ENCODE measurements at regions not wholly inside any gene's neighbourhood (a gene's known extent, or its start where the extent isn't known, plus 50 kb on each side); places are given as distances from the start of the nearest gene placed in this dataset.

DNA sequence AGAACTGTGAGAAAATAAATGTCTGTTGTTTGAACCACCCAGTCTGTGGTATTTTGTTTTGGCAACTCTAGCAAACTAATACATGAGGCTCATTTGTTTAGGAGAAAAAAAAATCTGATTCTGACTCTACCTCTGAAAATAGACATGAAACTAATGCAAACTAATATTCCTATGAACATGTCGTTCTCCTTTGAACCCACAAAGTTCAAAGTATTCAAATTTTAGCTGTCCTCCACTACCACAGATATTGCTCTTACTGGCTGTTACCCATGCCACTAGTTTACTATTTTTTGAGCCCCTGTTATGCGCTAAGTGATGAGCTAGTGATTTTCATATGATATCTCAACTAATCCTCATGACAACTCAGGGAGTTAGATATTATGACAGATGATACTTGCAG lies 58.8 kb upstream of the ZNF804B start:
- H3K27me3 ChIP-seq, result no peaks in the 10 kb centered on the region
- no peaks in the 10 kb centered on the region for H3K36me3 ChIP-seq
- H3K9me3 ChIP-seq (replicated peaks in 1 of 11), result no peaks in the 10 kb centered on the region
- no peak overlapping the region for H3K9ac ChIP-seq
- no peak overlapping the region for H3K4me2 ChIP-seq
- no peaks in the 10 kb centered on the region for H3K4me1 ChIP-seq
- H4K20me1 ChIP-seq, result no peaks in the 10 kb centered on the region
- no peak overlapping the region for H3K4me3 ChIP-seq
- TF ChIP-seq Cebpa-rat (IDR thresholded peaks at IDR 0.05), result no peak
- no peak overlapping the region for H3K27ac ChIP-seq

DNA sequence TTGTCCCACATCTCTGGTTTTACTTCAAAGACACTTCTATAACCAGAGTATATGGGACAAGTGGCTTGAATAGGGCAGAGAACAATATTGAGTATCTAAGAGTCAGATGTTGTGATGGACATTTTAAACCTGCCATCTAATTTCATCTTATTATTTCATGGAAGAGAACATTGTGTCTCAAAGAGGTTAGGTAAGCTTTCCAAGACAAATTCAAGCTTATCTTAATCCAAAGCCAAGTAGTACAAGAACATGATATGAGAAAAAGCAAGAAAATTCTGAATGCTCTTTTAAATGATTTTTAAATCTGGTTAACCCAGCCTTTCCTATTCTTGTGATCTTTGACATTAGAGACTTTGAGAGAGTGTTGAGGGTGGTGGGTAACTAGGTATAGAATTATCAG lies 65.3 kb upstream of the ZNF804B start:
- no peak overlapping the region for H3K27ac ChIP-seq
- no peaks in the 10 kb centered on the region for H4K20me1 ChIP-seq
- H3K9me3 ChIP-seq (replicated peaks in 1 of 11), result no peaks in the 10 kb centered on the region
- H3K4me1 ChIP-seq, result no peaks in the 10 kb centered on the region
- H3K27me3 ChIP-seq, result no peaks in the 10 kb centered on the region
- no peak for TF ChIP-seq Cebpa-rat (IDR thresholded peaks at IDR 0.05)
- no peak overlapping the region for H3K9ac ChIP-seq
- H3K36me3 ChIP-seq, result no peaks in the 10 kb centered on the region
- H3K4me3 ChIP-seq, result no peak overlapping the region
- H3K4me2 ChIP-seq, result no peak overlapping the region

- Histone ChIP-seq H3K27ac (no peak overlapping the region), H3K4me1 (no peaks in the 10 kb centered on the region), H4K20me1 (no peaks in the 10 kb centered on the region), H3K9ac (no peak overlapping the region), H3K36me3 (no peaks in the 10 kb centered on the region), H3K27me3 (no peaks in the 10 kb centered on the region), H3K4me2 (no peak overlapping the region), H3K4me3 (no peak overlapping the region), H3K9me3 (replicated peaks in 1 of 11) (no peaks in the 10 kb centered on the region)
- no peak for TF ChIP-seq Cebpa-rat (IDR thresholded peaks at IDR 0.05)
Measured at GRCh38 chr7:88693131-88693530, 66.4 kb upstream of the ZNF804B start.

GRCh38 chr7:88692493-88692892 lies 67.0 kb upstream of the ZNF804B start:
- Histone ChIP-seq H3K4me3 (no peak overlapping the region), H3K4me2 (no peak overlapping the region), H4K20me1 (no peaks in the 10 kb centered on the region), H3K9me3 (replicated peaks in 1 of 11) (no peaks in the 10 kb centered on the region), H3K36me3 (no peaks in the 10 kb centered on the region), H3K27ac (no peak overlapping the region), H3K4me1 (no peaks in the 10 kb centered on the region), H3K9ac (no peak overlapping the region), H3K27me3 (no peaks in the 10 kb centered on the region)
- no peak for TF ChIP-seq Cebpa-rat (IDR thresholded peaks at IDR 0.05)

DNA sequence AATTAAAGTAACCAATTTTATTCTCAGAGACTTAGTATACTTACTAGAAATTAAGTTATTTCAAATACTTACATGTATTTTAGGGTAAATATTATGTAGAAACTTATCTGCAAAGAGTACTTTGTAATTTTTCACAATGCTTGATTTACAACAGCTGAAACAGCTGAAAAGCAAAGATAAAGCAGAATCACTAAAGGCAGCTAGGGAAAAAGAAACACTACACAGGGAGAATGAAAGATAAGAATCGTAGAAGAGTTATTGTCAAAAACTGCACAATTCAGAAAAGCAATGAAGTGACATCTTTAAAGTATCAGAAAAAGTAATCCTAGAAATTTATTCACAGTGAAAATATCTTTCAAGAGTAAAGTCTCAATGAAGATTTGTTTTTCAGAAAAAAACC lies 69.7 kb upstream of the ZNF804B start:
- Histone ChIP-seq H3K4me2 (no peak overlapping the region), H3K27me3 (no peaks in the 10 kb centered on the region), H3K9ac (no peak overlapping the region), H4K20me1 (no peaks in the 10 kb centered on the region), H3K4me1 (no peaks in the 10 kb centered on the region), H3K4me3 (no peak overlapping the region), H3K27ac (no peak overlapping the region), H3K36me3 (no peaks in the 10 kb centered on the region), H3K9me3 (replicated peaks in 1 of 11) (no peaks in the 10 kb centered on the region)
- TF ChIP-seq Cebpa-rat (IDR thresholded peaks at IDR 0.05), result no peak

DNA sequence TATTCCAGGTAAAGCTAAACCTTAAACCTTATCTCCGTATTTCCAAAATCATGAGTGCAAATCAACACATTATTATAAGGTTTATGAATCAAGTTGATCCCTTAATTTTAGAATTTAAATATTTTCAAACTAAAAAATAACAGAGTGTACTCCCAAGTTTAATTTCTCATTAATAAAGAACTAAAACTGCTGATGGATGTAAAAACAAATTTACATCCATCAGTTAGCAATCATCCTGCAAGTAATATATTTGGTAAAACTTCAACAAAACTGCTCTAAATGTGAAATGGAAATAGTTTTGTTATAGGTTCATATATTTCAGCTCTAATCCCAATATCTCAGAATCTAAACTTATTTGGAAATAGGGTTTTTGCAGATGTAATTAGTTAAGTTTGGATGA lies 71.3 kb upstream of the ZNF804B start:
- H3K27ac ChIP-seq, result no peak overlapping the region
- no peak for TF ChIP-seq Cebpa-rat (IDR thresholded peaks at IDR 0.05)
- no peak overlapping the region for H3K4me3 ChIP-seq
- no peaks in the 10 kb centered on the region for H3K9me3 ChIP-seq (replicated peaks in 1 of 11)
- no peaks in the 10 kb centered on the region for H3K36me3 ChIP-seq
- H3K9ac ChIP-seq, result no peak overlapping the region
- no peaks in the 10 kb centered on the region for H4K20me1 ChIP-seq
- H3K4me1 ChIP-seq, result no peaks in the 10 kb centered on the region
- H3K4me2 ChIP-seq, result no peak overlapping the region
- H3K27me3 ChIP-seq, result no peaks in the 10 kb centered on the region

GRCh38 chr7:88686468-88687229 lies 72.9 kb upstream of the ZNF804B start:
- no peaks in the 10 kb centered on the region for H4K20me1 ChIP-seq
- no peaks in the 10 kb centered on the region for H3K9me3 ChIP-seq (replicated peaks in 1 of 11)
- TF ChIP-seq Cebpa-rat (IDR thresholded peaks at IDR 0.05), result no peak
- no peak overlapping the region for H3K4me2 ChIP-seq
- no peak overlapping the region for H3K9ac ChIP-seq
- no peaks in the 10 kb centered on the region for H3K4me1 ChIP-seq
- H3K27me3 ChIP-seq, result no peaks in the 10 kb centered on the region
- no peak overlapping the region for H3K27ac ChIP-seq
- H3K36me3 ChIP-seq, result no peaks in the 10 kb centered on the region
- H3K4me3 ChIP-seq, result no peak overlapping the region

DNA sequence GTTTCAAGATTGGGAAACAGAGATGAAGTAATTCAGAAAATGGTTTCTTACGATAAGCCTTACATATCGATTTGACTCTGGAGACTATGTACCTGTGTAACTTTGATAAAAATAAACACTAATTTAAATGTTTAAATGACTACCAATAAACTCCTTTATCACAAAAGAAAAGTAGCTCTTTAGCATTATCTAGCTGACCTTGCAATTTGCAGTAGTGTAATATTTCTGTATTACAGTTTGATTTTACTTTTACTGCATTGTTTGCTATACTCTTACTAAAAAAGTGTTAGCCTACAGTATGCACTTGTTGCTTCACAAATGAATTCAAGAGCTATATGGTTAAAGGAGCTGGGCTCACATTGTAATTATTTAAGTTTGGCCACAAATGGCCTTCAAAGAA lies 77.8 kb upstream of the ZNF804B start:
- Histone ChIP-seq H3K4me3 (no peak overlapping the region), H4K20me1 (no peaks in the 10 kb centered on the region), H3K4me2 (no peak overlapping the region), H3K4me1 (no peaks in the 10 kb centered on the region), H3K9me3 (replicated peaks in 1 of 11) (no peaks in the 10 kb centered on the region), H3K27me3 (no peaks in the 10 kb centered on the region), H3K9ac (no peak overlapping the region), H3K27ac (no peak overlapping the region), H3K36me3 (no peaks in the 10 kb centered on the region)
- TF ChIP-seq Cebpa-rat (IDR thresholded peaks at IDR 0.05), result no peak

GRCh38 chr7:88670536-88670935 lies 89.0 kb upstream of the ZNF804B start:
- Histone ChIP-seq H3K27ac (no peak overlapping the region), H3K36me3 (no peaks in the 10 kb centered on the region), H3K9me3 (replicated peaks in 1 of 11) (no peaks in the 10 kb centered on the region), H3K4me1 (no peaks in the 10 kb centered on the region), H3K9ac (no peak overlapping the region), H4K20me1 (no peaks in the 10 kb centered on the region), H3K4me2 (no peak overlapping the region), H3K27me3 (no peaks in the 10 kb centered on the region), H3K4me3 (no peak overlapping the region)
- no peak for TF ChIP-seq Cebpa-rat (IDR thresholded peaks at IDR 0.05)

DNA sequence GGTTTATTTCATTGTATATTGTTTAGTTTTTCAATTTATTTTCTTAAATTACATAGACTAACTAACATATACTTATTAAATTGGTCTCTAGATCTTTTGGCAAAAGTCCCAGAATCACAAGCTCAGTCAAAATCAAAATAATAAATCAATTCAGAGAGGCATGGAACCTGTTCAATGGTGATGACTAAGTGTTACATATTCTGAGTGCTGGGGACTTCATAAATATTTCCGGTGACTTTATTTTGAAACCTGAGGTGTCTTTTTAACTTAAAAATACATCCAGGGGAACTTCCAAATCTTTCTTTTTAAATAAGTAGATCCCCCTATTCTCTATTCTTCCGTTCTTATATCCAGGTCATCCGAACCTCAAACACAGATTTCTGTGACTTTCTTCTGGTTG lies 89.6 kb upstream of the ZNF804B start:
- peaks cover 0 to 2% (median 0%) of the 10 kb centered on the region in 10 experiments; a peak in 2 of 20 replicates for H3K4me1 ChIP-seq
- H3K36me3 ChIP-seq, result no peaks in the 10 kb centered on the region
- H3K4me3 ChIP-seq, result no peak overlapping the region
- no peak overlapping the region for H3K9ac ChIP-seq
- no peak for TF ChIP-seq Cebpa-rat (IDR thresholded peaks at IDR 0.05)
- no peak overlapping the region for H3K27ac ChIP-seq
- H3K4me2 ChIP-seq, result no peak overlapping the region
- no peaks in the 10 kb centered on the region for H3K27me3 ChIP-seq
- H3K9me3 ChIP-seq (replicated peaks in 1 of 11), result no peaks in the 10 kb centered on the region
- H4K20me1 ChIP-seq, result no peaks in the 10 kb centered on the region
